ENCODE measurements at regions not wholly inside any gene's neighbourhood (a gene's known extent, or its start where the extent isn't known, plus 50 kb on each side); places are given as distances from the start of the nearest gene placed in this dataset.

DNA sequence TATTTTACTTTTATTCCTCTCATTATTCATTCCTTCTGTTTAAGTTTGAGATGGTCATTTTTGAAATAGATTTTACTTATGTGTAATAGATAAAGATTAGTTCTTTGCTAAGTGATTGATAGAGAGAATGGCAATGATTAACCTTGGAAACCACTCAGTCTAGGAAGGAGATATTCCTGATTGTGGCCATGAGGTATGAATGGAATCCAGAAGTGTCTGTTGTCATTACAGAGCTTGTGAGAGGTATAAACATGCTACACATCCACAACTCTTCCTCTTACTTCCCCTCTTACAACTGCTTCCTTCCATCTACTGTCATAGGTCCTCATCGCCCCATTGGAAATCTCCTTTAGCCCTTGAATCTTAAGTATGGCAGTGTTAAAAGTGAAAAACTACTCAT is 988.8 kb upstream of the B3GALT2 start:
- no peak for TF ChIP-seq GATA2 (IDR thresholded peaks at IDR 0.05; ENCODE audit: low read depth, low read length)
- TF ChIP-seq GATA3 (IDR thresholded peaks at IDR 0.05; ENCODE audit: low read depth, low read length): no peak
